ENCODE measurements at regions not wholly inside any gene's neighbourhood (a gene's known extent, or its start where the extent isn't known, plus 50 kb on each side); places are given as distances from the start of the nearest gene placed in this dataset.

- DNase-seq (ENCODE audit: low read depth), result no peak
Measured at GRCh38 chr11:79691445-79691844, 250.6 kb upstream of the TENM4 start.

- no peak for DNase-seq (ENCODE audit: low read depth)
Measured at GRCh38 chr11:79686703-79687419, 246.0 kb upstream of the TENM4 start.

DNA sequence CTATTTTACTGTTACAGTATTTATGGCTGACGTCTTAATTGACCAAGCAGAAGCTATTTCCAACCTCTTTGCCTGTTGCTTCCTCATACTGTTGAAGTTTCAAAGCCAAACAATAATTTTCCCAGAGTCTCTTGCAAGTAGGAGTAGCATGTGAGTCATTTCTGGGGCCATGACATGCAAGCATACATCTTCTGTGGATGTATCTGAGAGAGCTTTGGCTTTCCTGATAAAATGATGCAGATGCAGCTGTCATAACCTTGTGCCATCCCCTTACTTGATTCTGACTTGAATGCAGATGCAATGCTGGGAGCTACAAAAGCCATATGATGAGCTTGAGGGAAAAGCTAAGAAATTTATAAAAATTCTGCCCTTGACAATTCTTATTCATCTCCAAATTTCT is 243.1 kb upstream of the TENM4 start:
- DNase-seq (ENCODE audit: low read depth), result no peak

DNA sequence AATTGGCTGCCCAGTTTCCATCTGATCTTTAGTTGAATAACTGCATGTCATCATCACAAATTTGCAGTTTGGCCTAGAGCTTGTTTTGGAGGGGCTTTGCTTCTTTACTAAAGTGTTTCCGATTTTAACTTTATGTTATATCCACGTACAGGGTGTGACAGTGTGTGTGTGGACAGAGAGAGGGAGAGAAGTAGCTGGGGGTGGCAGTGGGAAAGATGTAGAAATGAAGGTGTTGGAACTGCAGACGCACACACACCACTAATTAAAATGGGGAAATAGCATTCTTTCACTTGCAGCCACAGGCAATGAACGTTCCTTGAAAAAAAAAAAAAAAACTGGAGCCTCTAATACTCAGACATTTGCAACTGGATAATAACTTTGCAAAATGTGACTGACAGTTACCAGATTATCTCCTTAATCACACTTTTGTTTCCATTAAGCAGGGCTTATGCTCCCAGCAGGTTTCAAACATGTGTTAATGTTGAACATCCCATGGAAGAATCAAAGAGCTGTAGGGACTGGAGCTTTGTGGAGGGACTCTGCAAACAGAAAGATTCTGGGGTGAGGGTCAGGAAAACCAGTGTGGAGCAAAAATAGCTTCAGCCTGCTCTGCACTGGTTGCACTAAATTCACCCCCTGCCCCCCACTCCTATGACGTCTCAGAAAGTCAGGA is 238.1 kb upstream of the TENM4 start:
- DNase-seq (ENCODE audit: low read depth), result no peak

- DNase-seq (ENCODE audit: low read depth), result no peak
Measured at GRCh38 chr11:79676396-79676795, 235.6 kb upstream of the TENM4 start.

- DNase-seq (ENCODE audit: low read depth), result no peak
Measured at GRCh38 chr11:79675081-79675480, 234.3 kb upstream of the TENM4 start.

GRCh38 chr11:79672786-79673185 is 232.0 kb upstream of the TENM4 start:
- DNase-seq (ENCODE audit: low read depth), result no peak

GRCh38 chr11:79671401-79671800 is 230.6 kb upstream of the TENM4 start:
- no peak for DNase-seq (ENCODE audit: low read depth)

DNA sequence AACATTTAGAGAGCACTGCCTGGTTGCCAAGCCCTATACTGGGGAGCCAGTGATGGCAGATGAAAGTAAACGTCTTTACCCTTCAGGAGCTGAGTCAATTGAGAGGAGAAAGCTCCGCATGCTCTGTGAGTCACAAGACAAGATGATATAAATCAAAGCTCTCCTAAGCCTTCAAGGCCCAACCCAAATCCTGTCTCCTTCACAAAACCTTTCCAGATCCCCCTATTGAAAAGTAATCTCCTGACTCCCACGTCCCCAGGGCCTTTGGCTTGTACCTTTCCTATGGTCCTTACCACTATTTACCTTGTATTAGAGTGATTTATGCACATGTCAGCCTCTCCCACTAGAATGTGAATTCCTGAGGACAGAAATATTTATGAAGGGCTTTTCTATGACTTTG is 230.1 kb upstream of the TENM4 start:
- no peak for DNase-seq (ENCODE audit: low read depth)

GRCh38 chr11:79668575-79668974 is 227.7 kb upstream of the TENM4 start:
- DNase-seq (ENCODE audit: low read depth), result no peak

GRCh38 chr11:79667380-79667779 is 226.6 kb upstream of the TENM4 start:
- DNase-seq (ENCODE audit: low read depth), result no peak

GRCh38 chr11:79663017-79663416 is 222.2 kb upstream of the TENM4 start:
- no peak for DNase-seq (ENCODE audit: low read depth)

- DNase-seq (ENCODE audit: low read depth), result no peak
Measured at GRCh38 chr11:79661373-79661772, 220.5 kb upstream of the TENM4 start.

- no peak for DNase-seq (ENCODE audit: low read depth)
Measured at GRCh38 chr11:79648766-79649520, 208.1 kb upstream of the TENM4 start.

DNA sequence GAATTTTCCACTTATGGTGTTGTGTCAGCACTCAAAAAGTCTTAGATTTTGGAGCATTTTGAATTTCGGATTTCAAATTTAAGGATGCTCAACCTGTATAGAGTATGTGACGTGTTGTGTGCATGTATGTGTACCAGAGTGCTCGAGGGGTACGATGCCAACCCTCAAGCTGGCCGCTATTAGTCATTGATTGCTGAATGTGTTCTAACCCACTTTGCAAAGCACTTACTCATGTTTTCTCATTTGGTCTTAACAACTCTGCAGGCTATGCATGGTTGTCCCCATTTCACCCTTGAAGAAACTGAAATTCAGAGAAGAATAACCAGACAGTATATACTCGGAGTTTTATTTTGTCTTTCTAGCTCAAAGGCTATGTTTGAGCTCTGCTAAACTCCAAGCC is 196.4 kb upstream of the TENM4 start:
- no peak for DNase-seq (ENCODE audit: low read depth)

DNA sequence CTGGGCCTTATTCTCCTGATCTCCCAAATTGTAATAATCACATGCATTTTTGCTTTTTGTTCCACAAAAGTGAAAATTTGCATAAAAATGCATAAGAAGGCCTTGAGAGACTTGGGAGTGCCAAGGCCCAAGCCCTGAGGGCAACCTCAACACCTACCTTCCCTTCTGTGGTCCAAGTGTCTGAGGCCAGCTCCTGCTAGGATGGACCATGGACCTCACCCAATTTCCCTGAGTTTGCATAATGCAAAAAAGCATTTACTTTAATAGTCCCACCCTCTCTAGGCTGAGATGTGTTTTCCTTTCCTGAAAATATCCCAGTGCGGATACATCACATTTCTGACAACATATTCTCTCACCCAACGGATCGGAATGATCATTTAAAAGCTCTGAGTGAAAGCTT is 194.1 kb upstream of the TENM4 start:
- no peak for DNase-seq (ENCODE audit: low read depth)

DNA sequence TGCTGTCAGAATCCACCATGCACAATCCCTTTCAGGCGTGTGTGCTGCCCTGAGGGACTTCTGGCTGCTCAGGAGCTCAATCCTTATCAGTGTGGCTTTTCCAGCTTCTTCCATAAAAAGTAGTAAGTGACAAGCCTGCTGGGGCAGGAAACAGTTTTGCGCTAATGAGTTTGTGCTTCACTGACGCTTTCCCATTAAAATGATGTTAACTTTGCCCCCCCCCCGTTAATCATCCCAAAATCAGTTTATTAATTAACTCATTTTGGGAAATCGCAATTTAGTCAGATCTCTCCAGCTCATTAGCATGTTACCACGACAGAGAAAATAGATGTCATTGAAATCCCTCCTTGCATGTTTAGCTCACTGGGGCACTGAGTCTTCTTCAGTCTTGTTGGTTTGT is 186.5 kb upstream of the TENM4 start:
- DNase-seq (ENCODE audit: low read depth), result no peak

GRCh38 chr11:79626135-79627075 is 185.6 kb upstream of the TENM4 start:
- DNase-seq (ENCODE audit: low read depth), result no peak

DNA sequence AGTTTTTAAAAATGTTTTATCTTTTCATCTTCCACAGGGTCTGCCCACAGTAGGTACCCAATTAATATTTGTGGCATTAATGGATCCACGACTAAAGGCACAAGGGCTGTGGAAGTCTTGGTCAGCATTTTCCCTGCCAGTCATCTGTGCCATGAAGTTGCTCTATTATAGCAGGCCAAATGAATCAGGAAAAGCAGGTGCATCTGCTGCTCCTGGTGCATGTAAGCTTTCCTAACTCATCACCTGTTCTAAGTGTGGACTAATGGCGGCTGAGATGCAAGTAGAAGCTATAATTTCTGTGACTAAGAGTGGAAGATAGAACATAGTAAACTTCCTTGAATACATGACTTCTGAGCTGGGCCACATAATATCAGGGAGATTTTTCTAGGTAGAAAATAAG is 182.5 kb upstream of the TENM4 start:
- no peak for DNase-seq (ENCODE audit: low read depth)

- DNase-seq (ENCODE audit: low read depth), result no peak
Measured at GRCh38 chr11:79617561-79617960, 176.7 kb upstream of the TENM4 start.

GRCh38 chr11:79616392-79616851 is 175.6 kb upstream of the TENM4 start:
- DNase-seq (ENCODE audit: low read depth), result no peak

DNA sequence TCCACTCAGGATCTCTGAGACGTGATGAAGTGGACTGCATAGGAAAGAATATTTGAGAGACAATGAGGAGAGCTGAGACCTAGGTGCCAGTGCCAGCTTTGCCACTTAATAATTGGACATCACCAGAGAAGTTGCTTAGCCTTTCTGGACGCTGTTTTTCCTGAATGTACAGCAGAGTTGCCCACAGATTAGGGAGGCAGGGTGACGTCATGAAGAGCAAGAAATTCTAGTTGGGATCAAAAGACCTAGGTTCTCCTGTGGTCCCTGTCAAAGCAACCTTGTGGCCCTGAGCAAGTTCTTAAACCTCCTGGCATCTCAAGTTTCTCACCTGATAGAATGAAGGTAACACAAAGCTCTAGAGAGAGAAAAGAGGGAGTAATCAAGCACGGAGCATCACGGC is 174.6 kb upstream of the TENM4 start:
- no peak for DNase-seq (ENCODE audit: low read depth)
